ENCODE measurements at regions not wholly inside any gene's neighbourhood (a gene's known extent, or its start where the extent isn't known, plus 50 kb on each side); places are given as distances from the start of the nearest gene placed in this dataset.
"Not testable (repeated sequence)": the region's sequence is repeated elsewhere in the genome, so short reads cannot be mapped to it uniquely, and the experiment has no call there.

DNA sequence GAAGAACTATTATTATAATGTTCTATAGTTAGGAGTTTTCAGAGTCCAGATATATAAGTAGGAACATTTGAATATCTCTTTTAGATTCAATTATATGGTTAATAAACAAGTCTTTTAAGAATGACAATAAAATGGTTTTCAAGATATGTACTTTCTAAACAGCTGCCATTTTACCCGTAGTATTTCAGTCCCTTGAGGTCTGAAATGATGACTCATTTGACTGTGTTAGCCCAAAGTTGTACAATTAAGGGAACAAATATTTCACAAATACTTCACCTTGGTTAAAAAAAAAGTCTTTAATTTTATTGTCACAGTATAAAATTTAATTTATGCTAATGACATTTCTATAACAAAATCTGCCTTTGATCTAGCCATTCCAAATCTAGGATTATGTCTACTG, 91.6 kb upstream of the TANK start:
- DNase-seq (no peak), FAIRE-seq (no peak)
- Histone ChIP-seq H3K27me3 (ENCODE audit: control insufficient read depth, insufficient read depth, low read length) (no peaks in the 10 kb centered on the region), H3K4me3 (ENCODE audit: low read length in 3 of 3) (no peak overlapping the region), H3K4me1 (ENCODE audit: control insufficient read depth in 2 of 3, insufficient read depth in 2 of 3, low read depth in 1 of 3, low read length in 3 of 3) (no peaks in the 10 kb centered on the region), H3K27ac (ENCODE audit: low read depth in 2 of 2, low read length in 2 of 2) (no peak overlapping the region), H3K36me3 (ENCODE audit: control insufficient read depth in 2 of 3, insufficient read depth in 3 of 3, low read length in 3 of 3) (no peaks in the 10 kb centered on the region), H3K9me3 (ENCODE audit: control insufficient read depth in 2 of 3, insufficient read depth in 1 of 3, low read length in 3 of 3) (no peaks in the 10 kb centered on the region), H3K9ac (ENCODE audit: low read length in 3 of 3) (no peak overlapping the region)
- intact Hi-C loops (cut with DNase I) = no loop called here
- TF ChIP-seq, protein P1, sequence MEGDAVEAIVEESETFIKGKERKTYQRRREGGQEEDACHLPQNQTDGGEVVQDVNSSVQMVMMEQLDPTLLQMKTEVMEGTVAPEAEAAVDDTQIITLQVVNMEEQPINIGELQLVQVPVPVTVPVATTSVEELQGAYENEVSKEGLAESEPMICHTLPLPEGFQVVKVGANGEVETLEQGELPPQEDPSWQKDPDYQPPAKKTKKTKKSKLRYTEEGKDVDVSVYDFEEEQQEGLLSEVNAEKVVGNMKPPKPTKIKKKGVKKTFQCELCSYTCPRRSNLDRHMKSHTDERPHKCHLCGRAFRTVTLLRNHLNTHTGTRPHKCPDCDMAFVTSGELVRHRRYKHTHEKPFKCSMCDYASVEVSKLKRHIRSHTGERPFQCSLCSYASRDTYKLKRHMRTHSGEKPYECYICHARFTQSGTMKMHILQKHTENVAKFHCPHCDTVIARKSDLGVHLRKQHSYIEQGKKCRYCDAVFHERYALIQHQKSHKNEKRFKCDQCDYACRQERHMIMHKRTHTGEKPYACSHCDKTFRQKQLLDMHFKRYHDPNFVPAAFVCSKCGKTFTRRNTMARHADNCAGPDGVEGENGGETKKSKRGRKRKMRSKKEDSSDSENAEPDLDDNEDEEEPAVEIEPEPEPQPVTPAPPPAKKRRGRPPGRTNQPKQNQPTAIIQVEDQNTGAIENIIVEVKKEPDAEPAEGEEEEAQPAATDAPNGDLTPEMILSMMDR (IDR thresholded peaks at IDR 0.05; ENCODE audit: borderline replicate concordance, extremely low read depth, insufficient read depth) = no peak

DNA sequence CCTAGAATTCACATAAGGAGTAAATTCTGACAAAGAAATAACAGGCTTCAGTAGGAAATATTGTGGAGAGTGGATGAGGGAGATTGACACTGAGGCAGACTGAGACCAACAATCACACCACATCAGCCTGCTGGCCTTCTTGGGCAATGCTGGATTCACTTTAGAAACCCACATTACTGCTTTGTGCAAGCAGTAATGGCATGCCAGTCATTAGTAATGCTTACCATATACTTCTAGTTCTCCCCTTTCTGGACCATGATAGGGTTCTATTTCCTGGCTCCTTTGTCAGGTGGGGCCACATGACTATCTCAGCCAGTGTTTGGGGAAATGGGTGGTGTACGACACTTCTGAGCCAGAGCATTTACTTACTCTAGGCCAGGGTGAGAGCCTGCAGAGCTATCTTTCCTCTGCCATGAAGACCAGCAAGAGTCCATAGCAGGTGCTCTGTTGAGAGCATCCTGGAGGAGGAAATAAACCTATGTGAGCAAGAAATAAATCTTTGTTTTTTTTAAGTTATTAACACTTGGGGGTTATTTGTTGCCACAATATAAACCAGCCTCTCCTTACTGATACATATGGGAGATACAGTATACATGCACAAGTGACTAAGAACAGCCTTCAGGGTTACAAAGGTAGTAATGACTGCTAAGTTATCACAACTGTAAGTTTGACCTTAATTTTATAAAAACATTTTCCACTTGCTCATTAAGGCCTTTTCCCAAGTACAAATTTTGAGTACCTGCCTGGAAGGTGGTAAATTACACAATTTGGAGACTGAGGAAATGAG, 89.3 kb upstream of the TANK start:
- TF ChIP-seq, protein P1 (IDR thresholded peaks at IDR 0.05; ENCODE audit: borderline replicate concordance, extremely low read depth, insufficient read depth) = no peak
- H3K27me3 ChIP-seq (ENCODE audit: control insufficient read depth, insufficient read depth, low read length) = no peaks in the 10 kb centered on the region
- FAIRE-seq (no peak), DNase-seq (no peak)
- H3K4me3 ChIP-seq (ENCODE audit: low read length in 3 of 3) = no peak overlapping the region
- H3K4me1 ChIP-seq (ENCODE audit: control insufficient read depth in 2 of 3, insufficient read depth in 2 of 3, low read depth in 1 of 3, low read length in 3 of 3) = no peaks in the 10 kb centered on the region
- H3K27ac ChIP-seq (ENCODE audit: low read depth in 2 of 2, low read length in 2 of 2) = no peak overlapping the region
- no peak overlapping the region for H3K9ac ChIP-seq (ENCODE audit: low read length in 3 of 3)
- no peaks in the 10 kb centered on the region for H3K36me3 ChIP-seq (ENCODE audit: control insufficient read depth in 2 of 3, insufficient read depth in 3 of 3, low read length in 3 of 3)
- intact Hi-C loops (cut with DNase I) = no loop called here
- no peaks in the 10 kb centered on the region for H3K9me3 ChIP-seq (ENCODE audit: control insufficient read depth in 2 of 3, insufficient read depth in 1 of 3, low read length in 3 of 3)

GRCh38 chr2:161072436-161072835, 87.8 kb upstream of the TANK start:
- intact Hi-C loops (cut with DNase I); H3K27me3 ChIP-seq (ENCODE audit: control insufficient read depth, insufficient read depth, low read length); H3K4me1 ChIP-seq (ENCODE audit: control insufficient read depth in 2 of 3, insufficient read depth in 2 of 3, low read depth in 1 of 3, low read length in 3 of 3); H3K9ac ChIP-seq (ENCODE audit: low read length in 3 of 3); DNase-seq; H3K4me3 ChIP-seq (ENCODE audit: low read length in 3 of 3); FAIRE-seq; H3K36me3 ChIP-seq (ENCODE audit: control insufficient read depth in 2 of 3, insufficient read depth in 3 of 3, low read length in 3 of 3); H3K27ac ChIP-seq (ENCODE audit: low read depth in 2 of 2, low read length in 2 of 2); H3K9me3 ChIP-seq (ENCODE audit: control insufficient read depth in 2 of 3, insufficient read depth in 1 of 3, low read length in 3 of 3): not testable (repeated sequence)

DNA sequence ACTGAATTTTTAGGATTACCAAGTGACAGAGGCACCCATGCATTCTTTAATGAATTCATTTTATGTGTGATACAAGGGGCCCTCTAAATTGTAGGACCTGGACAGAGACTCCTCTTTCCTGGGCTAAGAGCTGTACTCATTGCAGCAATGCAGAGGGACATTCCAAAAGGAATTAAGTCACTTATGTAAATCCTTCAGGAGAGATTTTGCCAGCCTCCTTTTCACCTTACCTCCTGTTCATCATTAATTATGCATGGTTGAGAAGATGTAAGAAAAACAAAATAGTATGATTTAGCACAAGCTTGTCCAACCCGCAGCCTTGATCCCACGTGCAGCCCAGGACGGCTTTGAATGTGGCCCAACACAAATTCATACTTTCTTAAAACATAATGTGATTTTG, 84.5 kb upstream of the TANK start:
- Histone ChIP-seq H3K27me3 (ENCODE audit: control insufficient read depth, insufficient read depth, low read length) (no peaks in the 10 kb centered on the region), H3K9me3 (ENCODE audit: control insufficient read depth in 2 of 3, insufficient read depth in 1 of 3, low read length in 3 of 3) (no peaks in the 10 kb centered on the region), H3K27ac (ENCODE audit: low read depth in 2 of 2, low read length in 2 of 2) (no peak overlapping the region), H3K9ac (ENCODE audit: low read length in 3 of 3) (no peak overlapping the region), H3K36me3 (ENCODE audit: control insufficient read depth in 2 of 3, insufficient read depth in 3 of 3, low read length in 3 of 3) (no peaks in the 10 kb centered on the region), H3K4me1 (ENCODE audit: control insufficient read depth in 2 of 3, insufficient read depth in 2 of 3, low read depth in 1 of 3, low read length in 3 of 3) (no peaks in the 10 kb centered on the region), H3K4me3 (ENCODE audit: low read length in 3 of 3) (no peak overlapping the region)
- intact Hi-C loops (cut with DNase I) = no loop called here
- no peak for DNase-seq
- FAIRE-seq = no peak
- TF ChIP-seq, protein P1 (IDR thresholded peaks at IDR 0.05; ENCODE audit: borderline replicate concordance, extremely low read depth, insufficient read depth) = no peak
